Smooth muscle cell (in vitro differentiated cells): ENCODE measurements at regions not wholly inside any gene's neighbourhood (a gene's known extent, or its start where the extent isn't known, plus 50 kb on each side); places are given as distances from the start of the nearest gene placed in this dataset.
A peak's percentile ranks its signal among the peaks of the same experiment; 100 is the strongest.

Experiments
- DNase-seq: peaks from one replicate; lab custom pipeline; 2025; ENCODE audit not compliant: unreplicated experiment; lab: John Stamatoyannopoulos, UW
- H2AFZ ChIP-seq: fragments of 200-600 bp; sonication (generic); 2 replicates; pipeline ENCODE4 v1.6.0; 2016; ENCODE audit warnings: antibody characterized with exemption, low read depth, mild to moderate bottlenecking
- H3F3A ChIP-seq: fragments of 200-600 bp; sonication (generic); 2 replicates; pipeline ENCODE4 v1.6.0; 2017; ENCODE audit warnings: antibody characterized with exemption, low read depth
- H3K27ac ChIP-seq: fragments of 200-600 bp; sonication (generic); 2 replicates; pipeline ENCODE4 v1.5.1; 2016; ENCODE audit warnings: low read depth, mild to moderate bottlenecking
- H3K27me3 ChIP-seq: fragments of 200-600 bp; sonication (generic); 2 replicates; pipeline ENCODE4 v1.6.1; 2016; ENCODE audit warnings: low read depth, mild to moderate bottlenecking
- H3K36me3 ChIP-seq: fragments of 200-600 bp; sonication (generic); 2 replicates; pipeline ENCODE4 v1.5.1; 2016; ENCODE audit warnings: low read depth
- H3K4me1 ChIP-seq: fragments of 200-600 bp; sonication (generic); 2 replicates; pipeline ENCODE4 v1.5.1; 2016; ENCODE audit warnings: low read depth
- H3K4me2 ChIP-seq: fragments of 200-600 bp; sonication (generic); 2 replicates; pipeline ENCODE4 v1.6.0; 2016; ENCODE audit warnings: mild to moderate bottlenecking
- H3K4me3 ChIP-seq: fragments of 200-600 bp; sonication (generic); 2 replicates; pipeline ENCODE4 v1.5.1; 2016; ENCODE audit warnings: mild to moderate bottlenecking
- H3K79me2 ChIP-seq: fragments of 200-600 bp; sonication (generic); 2 replicates; pipeline ENCODE4 v1.6.0; 2016; ENCODE audit warnings: low read depth, mild to moderate bottlenecking
- H3K9ac ChIP-seq: fragments of 200-600 bp; sonication (generic); 2 replicates; pipeline ENCODE4 v1.6.0; 2016; ENCODE audit warnings: low read depth
- H3K9me3 ChIP-seq: fragments of 200-600 bp; sonication (generic); replicated peaks from 2 replicates; pipeline ENCODE4 v1.5.1; 2016; ENCODE audit warnings: low read depth
- H4K20me1 ChIP-seq: fragments of 200-600 bp; sonication (generic); 2 replicates; pipeline ENCODE4 v1.6.0; 2016; ENCODE audit warnings: low read depth
- CTCF ChIP-seq: fragments of 200-600 bp; sonication (generic); IDR thresholded peaks from 2 replicates; pipeline ENCODE4 v1.5.1; 2017; ENCODE audit warnings: borderline replicate concordance, mild to moderate bottlenecking, antibody characterized with exemption; ENCODE audit not compliant: insufficient read depth, poor library complexity, severe bottlenecking
- whole genome bisulfite sequencing: methylation state at CpG from one replicate; pipeline ENCODE4 v1.1.7; 2016; ENCODE audit warnings: low lambda C conversion rate; 5-methylcytosine and 5-hydroxymethylcytosine counted together

- H3K9ac ChIP-seq, result no peak overlapping the region
- H3F3A ChIP-seq, result no peaks in the 10 kb centered on the region
- no peaks in the 10 kb centered on the region for H3K27me3 ChIP-seq
- H3K79me2 ChIP-seq, result no peaks in the 10 kb centered on the region
- H3K4me2 ChIP-seq, result peak overlapping the region; percentile 57
- H3K4me3 ChIP-seq, result no peak overlapping the region
- no peaks in the 10 kb centered on the region for H3K36me3 ChIP-seq
- no peaks in the 10 kb centered on the region for H3K9me3 ChIP-seq
- peak overlapping the region; percentile 77 for H3K27ac ChIP-seq
- TF ChIP-seq CTCF, result no peak
- peaks cover 4% of the 10 kb centered on the region for H3K4me1 ChIP-seq
- no peak overlapping the region for H2AFZ ChIP-seq
- DNase-seq, result no peak
- 45% methylated on average over 5 of the region's 5 CpGs for WGBS
- no peaks in the 10 kb centered on the region for H4K20me1 ChIP-seq
Observed at GRCh38 chr16:64589836-64590235, 532.0 kb downstream of the CDH11 start.

GRCh38 chr16:64586781-64587180, 535.1 kb downstream of the CDH11 start:
- no peak for DNase-seq
- Histone ChIP-seq H3K36me3 (no peaks in the 10 kb centered on the region), H3K79me2 (no peaks in the 10 kb centered on the region), H3K4me1 (peaks cover 4% of the 10 kb centered on the region), H3K4me3 (no peak overlapping the region), H4K20me1 (no peaks in the 10 kb centered on the region), H2AFZ (peak overlapping the region; percentile 8), H3K9me3 (no peaks in the 10 kb centered on the region), H3F3A (no peaks in the 10 kb centered on the region), H3K4me2 (peak overlapping the region; percentile 50), H3K27ac (peak overlapping the region; percentile 65), H3K27me3 (no peaks in the 10 kb centered on the region), H3K9ac (no peak overlapping the region)
- TF ChIP-seq CTCF, result no peak
- 10% methylated on average over 3 of the region's 3 CpGs for WGBS

GRCh38 chr16:64585367-64585766, 536.5 kb downstream of the CDH11 start:
- no peak for DNase-seq
- Histone ChIP-seq H3F3A (no peaks in the 10 kb centered on the region), H3K9me3 (no peaks in the 10 kb centered on the region), H2AFZ (no peak overlapping the region), H3K36me3 (no peaks in the 10 kb centered on the region), H3K27ac (no peak overlapping the region), H3K4me2 (no peak overlapping the region), H3K27me3 (no peaks in the 10 kb centered on the region), H3K79me2 (no peaks in the 10 kb centered on the region), H3K4me1 (peaks cover 4% of the 10 kb centered on the region), H3K4me3 (no peak overlapping the region), H3K9ac (no peak overlapping the region), H4K20me1 (no peaks in the 10 kb centered on the region)
- no peak for TF ChIP-seq CTCF

GRCh38 chr16:64580558-64580957, 541.3 kb downstream of the CDH11 start:
- no peaks in the 10 kb centered on the region for H3K79me2 ChIP-seq
- no peaks in the 10 kb centered on the region for H3K9me3 ChIP-seq
- TF ChIP-seq CTCF, result no peak
- no peak overlapping the region for H2AFZ ChIP-seq
- no peaks in the 10 kb centered on the region for H3K36me3 ChIP-seq
- WGBS, result 77% methylated on average over 7 of the region's 7 CpGs
- no peak for DNase-seq
- no peaks in the 10 kb centered on the region for H3K27me3 ChIP-seq
- H3K4me2 ChIP-seq, result no peak overlapping the region
- H3K4me3 ChIP-seq, result no peak overlapping the region
- no peaks in the 10 kb centered on the region for H3K4me1 ChIP-seq
- H4K20me1 ChIP-seq, result no peaks in the 10 kb centered on the region
- no peak overlapping the region for H3K9ac ChIP-seq
- H3F3A ChIP-seq, result no peaks in the 10 kb centered on the region
- H3K27ac ChIP-seq, result no peak overlapping the region
